ENCODE measurements at regions not wholly inside any gene's neighbourhood (a gene's known extent, or its start where the extent isn't known, plus 50 kb on each side); places are given as distances from the start of the nearest gene placed in this dataset.

- TF ChIP-seq CTCF (IDR thresholded peaks at IDR 0.05): no peak
- TF ChIP-seq POLR2AphosphoS5 (IDR thresholded peaks at IDR 0.05): no peak
- TF ChIP-seq POLR2A (IDR thresholded peaks at IDR 0.05): no peak
- no peak for TF ChIP-seq EP300 (IDR thresholded peaks at IDR 0.05)
Observed at GRCh38 chr1:175833502-175833901, 90.1 kb upstream of the TNR start.

All from gastroesophageal sphincter (tissue), 3 donors.